ENCODE measurements at regions not wholly inside any gene's neighbourhood (a gene's known extent, or its start where the extent isn't known, plus 50 kb on each side); places are given as distances from the start of the nearest gene placed in this dataset.

- Histone ChIP-seq H4K20me1 (ENCODE audit: insufficient read depth, low read length, poor library complexity, severe bottlenecking) (no peaks in the 10 kb centered on the region), H3K36me3 (ENCODE audit: insufficient read depth, low read length) (no peaks in the 10 kb centered on the region), H2AFZ (ENCODE audit: low read length) (no peak overlapping the region), H3F3A (ENCODE audit: low read depth) (no peaks in the 10 kb centered on the region), H3K4me3 (ENCODE audit: low read length, poor library complexity, severe bottlenecking) (no peak overlapping the region), H3K27me3 (ENCODE audit: insufficient read depth, low read length, poor library complexity, severe bottlenecking) (no peaks in the 10 kb centered on the region), H3K9me2 (replicated peaks; ENCODE audit: low read depth, low read length) (no peaks in the 10 kb centered on the region), H3K79me2 (ENCODE audit: insufficient read depth, low read length) (no peaks in the 10 kb centered on the region), H3K9ac (ENCODE audit: low read depth, low read length, poor library complexity, severe bottlenecking) (no peak overlapping the region), H3K4me2 (ENCODE audit: low read depth, low read length, poor library complexity, severe bottlenecking) (no peak overlapping the region), H3K9me3 (ENCODE audit: insufficient read depth, low read depth, low read length) (no peaks in the 10 kb centered on the region), H3K4me1 (ENCODE audit: insufficient read depth, low read length, poor library complexity, severe bottlenecking) (no peaks in the 10 kb centered on the region)
- TF ChIP-seq EZH2phosphoT487 (IDR thresholded peaks at IDR 0.05; ENCODE audit: borderline replicate concordance) (no peak), CTCF (conservative IDR thresholded peaks at IDR 0.05; ENCODE audit: low read length) (no peak)
These were observed 94.5 kb upstream of the FGF3 start for GRCh38 chr11:69913591-69914285.

GRCh38 chr11:69914286-69915150 is 95.3 kb upstream of the FGF3 start:
- H2AFZ ChIP-seq (ENCODE audit: low read length), result no peak overlapping the region
- H3K9ac ChIP-seq (ENCODE audit: low read depth, low read length, poor library complexity, severe bottlenecking), result no peak overlapping the region
- no peaks in the 10 kb centered on the region for H3K79me2 ChIP-seq (ENCODE audit: insufficient read depth, low read length)
- no peaks in the 10 kb centered on the region for H3K9me3 ChIP-seq (ENCODE audit: insufficient read depth, low read depth, low read length)
- H3K27me3 ChIP-seq (ENCODE audit: insufficient read depth, low read length, poor library complexity, severe bottlenecking), result no peaks in the 10 kb centered on the region
- no peaks in the 10 kb centered on the region for H4K20me1 ChIP-seq (ENCODE audit: insufficient read depth, low read length, poor library complexity, severe bottlenecking)
- H3K4me1 ChIP-seq (ENCODE audit: insufficient read depth, low read length, poor library complexity, severe bottlenecking), result no peaks in the 10 kb centered on the region
- TF ChIP-seq EZH2phosphoT487 (IDR thresholded peaks at IDR 0.05; ENCODE audit: borderline replicate concordance) (no peak), CTCF (conservative IDR thresholded peaks at IDR 0.05; ENCODE audit: low read length) (no peak)
- no peaks in the 10 kb centered on the region for H3F3A ChIP-seq (ENCODE audit: low read depth)
- H3K4me3 ChIP-seq (ENCODE audit: low read length, poor library complexity, severe bottlenecking), result no peak overlapping the region
- no peak overlapping the region for H3K4me2 ChIP-seq (ENCODE audit: low read depth, low read length, poor library complexity, severe bottlenecking)
- H3K36me3 ChIP-seq (ENCODE audit: insufficient read depth, low read length), result no peaks in the 10 kb centered on the region
- H3K9me2 ChIP-seq (replicated peaks; ENCODE audit: low read depth, low read length), result no peaks in the 10 kb centered on the region

- H3F3A ChIP-seq (ENCODE audit: low read depth), result no peaks in the 10 kb centered on the region
- H4K20me1 ChIP-seq (ENCODE audit: insufficient read depth, low read length, poor library complexity, severe bottlenecking), result no peaks in the 10 kb centered on the region
- H3K9me3 ChIP-seq (ENCODE audit: insufficient read depth, low read depth, low read length), result no peaks in the 10 kb centered on the region
- no peaks in the 10 kb centered on the region for H3K36me3 ChIP-seq (ENCODE audit: insufficient read depth, low read length)
- TF ChIP-seq EZH2phosphoT487 (IDR thresholded peaks at IDR 0.05; ENCODE audit: borderline replicate concordance) (no peak), CTCF (conservative IDR thresholded peaks at IDR 0.05; ENCODE audit: low read length) (no peak)
- no peak overlapping the region for H3K9ac ChIP-seq (ENCODE audit: low read depth, low read length, poor library complexity, severe bottlenecking)
- no peak overlapping the region for H2AFZ ChIP-seq (ENCODE audit: low read length)
- H3K4me2 ChIP-seq (ENCODE audit: low read depth, low read length, poor library complexity, severe bottlenecking), result no peak overlapping the region
- H3K4me3 ChIP-seq (ENCODE audit: low read length, poor library complexity, severe bottlenecking), result no peak overlapping the region
- no peaks in the 10 kb centered on the region for H3K27me3 ChIP-seq (ENCODE audit: insufficient read depth, low read length, poor library complexity, severe bottlenecking)
- no peaks in the 10 kb centered on the region for H3K79me2 ChIP-seq (ENCODE audit: insufficient read depth, low read length)
- no peaks in the 10 kb centered on the region for H3K4me1 ChIP-seq (ENCODE audit: insufficient read depth, low read length, poor library complexity, severe bottlenecking)
- no peaks in the 10 kb centered on the region for H3K9me2 ChIP-seq (replicated peaks; ENCODE audit: low read depth, low read length)
These were observed 95.9 kb upstream of the FGF3 start for GRCh38 chr11:69915151-69915500.
